ENCODE measurements at regions not wholly inside any gene's neighbourhood (a gene's known extent, or its start where the extent isn't known, plus 50 kb on each side); places are given as distances from the start of the nearest gene placed in this dataset.
"Not testable (repeated sequence)": the region's sequence is repeated elsewhere in the genome, so short reads cannot be mapped to it uniquely, and the experiment has no call there.

- DNase-seq, result no peak
- H3K4me1 Mint-ChIP-seq (ENCODE audit: low read depth), result no peaks in the 10 kb centered on the region
- no peaks in the 10 kb centered on the region for H3K27me3 Mint-ChIP-seq (ENCODE audit: low read depth)
- ATAC-seq, result no peak
- no peak overlapping the region for H3K4me3 Mint-ChIP-seq
- ChIA-PET POLR2A (no interaction called here), CTCF (interaction anchor here (0.6 to 1.3 kb wide), 2 partner anchors 18 to 111 kb away, joined by 3 read pairs; no protein-coding TSS in a partner anchor)
- H3K36me3 Mint-ChIP-seq (ENCODE audit: low read depth), result no peaks in the 10 kb centered on the region
- no peak overlapping the region for H3K27ac Mint-ChIP-seq
- peaks cover 7% of the 10 kb centered on the region for H3K9me3 Mint-ChIP-seq (ENCODE audit: insufficient read depth)
Observed at GRCh38 chr10:109239371-109239770, 683.9 kb downstream of the XPNPEP1 start.

- ChIA-PET POLR2A (no interaction called here), CTCF (no interaction called here)
- ATAC-seq (no peak), DNase-seq (no peak)
- Mint-ChIP-seq H3K36me3 (ENCODE audit: low read depth) (no peaks in the 10 kb centered on the region), H3K4me1 (ENCODE audit: low read depth) (no peaks in the 10 kb centered on the region), H3K9me3 (ENCODE audit: insufficient read depth) (peaks cover 3% of the 10 kb centered on the region), H3K27ac (no peak overlapping the region), H3K27me3 (ENCODE audit: low read depth) (no peaks in the 10 kb centered on the region), H3K4me3 (no peak overlapping the region)
Observed at GRCh38 chr10:109237682-109238081, 685.6 kb downstream of the XPNPEP1 start.

DNA sequence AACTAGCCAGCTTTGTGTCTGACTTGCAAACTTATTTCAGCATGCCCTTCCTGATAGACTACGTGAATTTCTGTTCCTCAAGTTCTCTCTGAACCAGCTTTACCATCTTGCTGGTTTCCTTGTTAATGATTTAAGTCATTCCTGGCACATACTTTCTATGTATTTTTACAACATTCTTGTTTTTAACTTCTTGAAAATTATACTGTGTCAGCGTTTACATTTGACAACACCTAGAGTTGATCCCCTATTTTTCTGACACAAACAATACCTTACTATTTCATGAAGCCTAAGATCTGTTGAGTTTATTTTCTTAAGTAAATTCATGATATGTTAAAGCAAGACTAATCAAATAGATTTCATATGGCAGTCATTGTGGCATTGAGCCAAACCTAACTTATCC lies 686.3 kb downstream of the XPNPEP1 start:
- no peak for ATAC-seq

DNA sequence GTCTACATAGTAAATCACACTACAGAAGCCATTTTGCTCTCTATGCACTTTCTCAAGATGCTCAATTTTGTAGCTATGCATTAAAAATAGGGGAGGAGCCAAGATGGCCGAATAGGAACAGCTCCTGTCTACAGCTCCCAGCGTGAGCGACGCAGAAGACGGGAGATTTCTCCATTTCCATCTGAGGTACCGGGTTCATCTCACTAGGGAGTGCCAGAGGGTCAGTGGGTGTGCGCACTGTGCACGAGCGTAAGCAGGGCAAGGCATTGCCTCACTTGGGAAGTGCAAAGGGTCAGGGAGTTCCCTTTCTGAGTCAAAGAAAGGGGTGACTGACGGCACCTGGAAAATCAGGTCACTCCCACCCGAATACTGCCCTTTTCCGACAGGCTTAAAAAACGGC lies 699.8 kb downstream of the XPNPEP1 start:
- CTCF ChIA-PET; H3K27ac Mint-ChIP-seq; DNase-seq; H3K4me3 Mint-ChIP-seq; ATAC-seq; H3K36me3 Mint-ChIP-seq (ENCODE audit: low read depth); H3K27me3 Mint-ChIP-seq (ENCODE audit: low read depth); POLR2A ChIA-PET; H3K4me1 Mint-ChIP-seq (ENCODE audit: low read depth): not testable (repeated sequence)
- peaks cover 11% of the 10 kb centered on the region for H3K9me3 Mint-ChIP-seq (ENCODE audit: insufficient read depth)

More for the DNA sequence above, 686.3 kb downstream of the XPNPEP1 start:
- H3K4me1 Mint-ChIP-seq (ENCODE audit: low read depth), result no peaks in the 10 kb centered on the region
- H3K9me3 Mint-ChIP-seq (ENCODE audit: insufficient read depth), result peaks cover 3% of the 10 kb centered on the region
- no peaks in the 10 kb centered on the region for H3K27me3 Mint-ChIP-seq (ENCODE audit: low read depth)
- ChIA-PET POLR2A (no interaction called here), CTCF (no interaction called here)
- DNase-seq, result no peak
- H3K27ac Mint-ChIP-seq, result no peak overlapping the region
- no peaks in the 10 kb centered on the region for H3K36me3 Mint-ChIP-seq (ENCODE audit: low read depth)
- no peak overlapping the region for H3K4me3 Mint-ChIP-seq

- CTCF ChIA-PET, result no interaction called here
- ATAC-seq, result no peak
- no peaks in the 10 kb centered on the region for H3K27me3 Mint-ChIP-seq (ENCODE audit: low read depth)
- no peak for DNase-seq
- H3K4me1 Mint-ChIP-seq (ENCODE audit: low read depth), result no peaks in the 10 kb centered on the region
- POLR2A ChIA-PET, result no interaction called here
- no peak overlapping the region for H3K4me3 Mint-ChIP-seq
- H3K36me3 Mint-ChIP-seq (ENCODE audit: low read depth), result no peaks in the 10 kb centered on the region
- H3K27ac Mint-ChIP-seq, result no peak overlapping the region
- H3K9me3 Mint-ChIP-seq (ENCODE audit: insufficient read depth), result peaks cover 11% of the 10 kb centered on the region
Observed at GRCh38 chr10:109219935-109220605, 703.2 kb downstream of the XPNPEP1 start.

DNA sequence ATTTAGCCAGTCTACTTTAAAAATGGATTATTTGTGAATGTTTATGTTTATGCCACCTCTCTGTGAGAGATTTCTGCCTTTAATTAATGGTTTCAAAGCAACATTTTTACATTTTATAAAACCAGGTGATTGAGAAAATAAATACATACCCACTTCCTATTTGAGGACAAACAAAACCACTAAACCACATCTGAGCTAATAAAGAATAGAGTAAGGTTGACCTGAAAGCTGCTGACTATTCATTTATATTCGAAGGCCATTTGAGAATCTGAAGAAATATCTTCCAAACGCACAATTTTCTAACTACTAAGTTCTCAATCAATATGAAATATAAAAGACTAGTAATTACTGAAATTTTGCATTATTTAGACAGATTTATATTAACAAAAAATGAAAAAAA lies 705.1 kb downstream of the XPNPEP1 start:
- H3K27me3 Mint-ChIP-seq (ENCODE audit: low read depth), result no peaks in the 10 kb centered on the region
- DNase-seq, result no peak
- no peaks in the 10 kb centered on the region for H3K4me1 Mint-ChIP-seq (ENCODE audit: low read depth)
- H3K36me3 Mint-ChIP-seq (ENCODE audit: low read depth), result no peaks in the 10 kb centered on the region
- no peak overlapping the region for H3K27ac Mint-ChIP-seq
- ChIA-PET POLR2A (no interaction called here), CTCF (no interaction called here)
- ATAC-seq, result no peak
- peaks cover 8% of the 10 kb centered on the region for H3K9me3 Mint-ChIP-seq (ENCODE audit: insufficient read depth)
- no peak overlapping the region for H3K4me3 Mint-ChIP-seq

DNA sequence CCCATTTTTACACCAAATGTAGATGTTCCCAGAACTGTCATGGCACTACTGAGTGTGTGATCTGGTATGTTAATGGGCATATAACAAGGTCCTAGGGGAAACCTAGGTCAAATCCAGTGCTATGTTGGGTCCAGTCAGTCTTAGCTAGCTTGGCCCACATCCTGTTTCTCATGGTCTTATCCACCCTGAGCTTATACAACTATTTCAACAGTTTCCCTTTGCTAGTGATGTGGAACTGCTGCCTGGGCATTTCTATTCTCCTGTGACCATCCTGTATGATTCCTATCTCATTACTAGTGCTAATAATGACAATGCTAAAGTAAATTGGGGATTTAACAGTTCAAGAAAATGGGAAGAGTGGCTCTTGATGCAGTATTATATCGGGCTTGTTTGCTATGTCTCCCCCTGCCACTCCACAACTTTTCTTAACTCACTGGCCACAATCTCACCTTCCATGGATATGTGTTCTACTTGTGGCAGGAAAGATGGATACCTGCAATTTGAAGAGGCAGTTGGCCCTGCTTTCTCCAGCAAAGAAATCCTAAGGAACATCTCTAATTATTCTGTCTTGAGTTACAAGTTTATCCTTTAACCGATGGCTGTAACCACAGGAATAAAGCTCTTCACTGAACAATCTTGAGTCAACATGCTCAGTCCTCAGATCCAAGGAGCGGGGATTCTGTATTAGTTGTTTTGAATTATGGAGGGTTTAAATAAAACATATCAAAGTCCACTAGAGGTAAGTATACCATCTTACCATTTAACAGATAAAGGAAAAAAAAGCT lies 707.8 kb downstream of the XPNPEP1 start:
- ATAC-seq (no peak), DNase-seq (no peak)
- Mint-ChIP-seq H3K27me3 (ENCODE audit: low read depth) (no peaks in the 10 kb centered on the region), H3K4me3 (no peak overlapping the region), H3K27ac (no peak overlapping the region), H3K36me3 (ENCODE audit: low read depth) (no peaks in the 10 kb centered on the region), H3K9me3 (ENCODE audit: insufficient read depth) (no peaks in the 10 kb centered on the region), H3K4me1 (ENCODE audit: low read depth) (no peaks in the 10 kb centered on the region)
- CTCF ChIA-PET, result no interaction called here
- POLR2A ChIA-PET, result no interaction called here

GRCh38 chr10:109214891-109215290 lies 708.4 kb downstream of the XPNPEP1 start:
- H3K9me3 Mint-ChIP-seq (ENCODE audit: insufficient read depth); H3K36me3 Mint-ChIP-seq (ENCODE audit: low read depth); H3K27me3 Mint-ChIP-seq (ENCODE audit: low read depth); H3K4me1 Mint-ChIP-seq (ENCODE audit: low read depth); H3K27ac Mint-ChIP-seq; ATAC-seq; CTCF ChIA-PET; DNase-seq; H3K4me3 Mint-ChIP-seq; POLR2A ChIA-PET: not testable (repeated sequence)

- Mint-ChIP-seq H3K27ac (no peak overlapping the region), H3K4me1 (ENCODE audit: low read depth) (no peaks in the 10 kb centered on the region), H3K4me3 (no peak overlapping the region), H3K9me3 (ENCODE audit: insufficient read depth) (peaks cover 6% of the 10 kb centered on the region), H3K27me3 (ENCODE audit: low read depth) (no peaks in the 10 kb centered on the region), H3K36me3 (ENCODE audit: low read depth) (no peaks in the 10 kb centered on the region)
- CTCF ChIA-PET, result no interaction called here
- DNase-seq (no peak), ATAC-seq (no peak)
- POLR2A ChIA-PET, result no interaction called here
Observed at GRCh38 chr10:109207361-109207760, 716.0 kb downstream of the XPNPEP1 start.

GRCh38 chr10:109205929-109206585 lies 717.3 kb downstream of the XPNPEP1 start:
- ATAC-seq (no peak), DNase-seq (no peak)
- H3K4me1 Mint-ChIP-seq (ENCODE audit: low read depth), result no peaks in the 10 kb centered on the region
- peaks cover 6% of the 10 kb centered on the region for H3K9me3 Mint-ChIP-seq (ENCODE audit: insufficient read depth)
- POLR2A ChIA-PET, result no interaction called here
- CTCF ChIA-PET, result no interaction called here
- no peak overlapping the region for H3K27ac Mint-ChIP-seq
- no peak overlapping the region for H3K4me3 Mint-ChIP-seq
- no peaks in the 10 kb centered on the region for H3K36me3 Mint-ChIP-seq (ENCODE audit: low read depth)
- H3K27me3 Mint-ChIP-seq (ENCODE audit: low read depth), result no peaks in the 10 kb centered on the region

DNA sequence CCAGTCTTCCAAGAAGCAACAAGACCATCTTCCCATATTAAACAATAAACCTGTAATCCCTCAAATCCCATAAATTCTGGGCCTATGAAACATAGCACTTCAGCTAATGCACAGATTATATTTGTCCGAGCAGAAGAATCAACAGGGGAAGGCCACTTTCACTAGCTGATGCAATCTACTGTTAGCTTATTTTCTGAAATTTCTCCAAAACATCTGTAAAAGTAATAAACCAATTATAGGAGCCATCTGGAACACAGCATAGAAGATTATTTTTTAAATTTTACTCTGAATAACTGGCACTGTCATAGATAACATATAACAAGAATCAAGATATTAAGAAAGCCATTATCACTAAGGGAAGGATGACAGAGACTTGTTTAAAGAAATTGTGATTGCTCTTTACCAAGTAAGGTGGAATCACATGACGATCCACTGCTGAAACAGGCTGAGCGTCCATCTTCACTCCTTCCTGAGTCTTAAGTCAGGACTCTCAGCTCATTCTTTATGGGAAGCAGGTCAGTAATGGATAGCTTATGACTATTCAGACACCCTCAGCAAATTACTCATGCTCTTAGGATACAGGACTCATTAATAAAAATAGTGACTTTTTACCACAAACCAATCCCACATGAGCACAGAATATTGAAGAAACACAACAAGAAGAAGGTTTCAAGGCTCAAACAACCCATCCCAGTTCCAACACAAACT lies 719.5 kb downstream of the XPNPEP1 start:
- ATAC-seq (no peak), DNase-seq (no peak)
- POLR2A ChIA-PET, result no interaction called here
- CTCF ChIA-PET, result interaction anchor here (1.3 kb wide), 1 partner anchor 11 kb away, joined by 3 read pairs; no protein-coding TSS in a partner anchor
- H3K27me3 Mint-ChIP-seq (ENCODE audit: low read depth), result no peaks in the 10 kb centered on the region
- no peaks in the 10 kb centered on the region for H3K36me3 Mint-ChIP-seq (ENCODE audit: low read depth)
- H3K4me3 Mint-ChIP-seq, result no peak overlapping the region
- no peak overlapping the region for H3K27ac Mint-ChIP-seq
- peaks cover 6% of the 10 kb centered on the region for H3K9me3 Mint-ChIP-seq (ENCODE audit: insufficient read depth)
- no peaks in the 10 kb centered on the region for H3K4me1 Mint-ChIP-seq (ENCODE audit: low read depth)

DNA sequence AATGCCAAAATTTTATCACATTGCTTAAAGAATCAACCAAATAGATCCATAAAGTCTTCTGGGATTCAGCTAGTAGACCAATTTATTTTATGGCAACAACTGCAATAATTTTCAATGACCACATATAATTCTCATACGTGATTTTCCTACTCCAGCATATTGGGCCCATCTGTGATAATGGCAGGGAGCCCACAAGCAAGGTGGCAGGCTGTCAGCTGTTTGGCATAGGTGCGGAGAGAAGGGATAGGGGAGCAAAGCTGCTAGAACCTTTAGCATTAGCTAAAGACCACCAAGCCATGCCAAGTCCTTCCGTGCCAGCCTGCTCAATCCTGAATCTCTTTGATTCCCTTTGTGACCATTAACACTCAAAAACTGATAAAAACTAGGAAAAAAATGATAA lies 721.2 kb downstream of the XPNPEP1 start:
- no peaks in the 10 kb centered on the region for H3K4me1 Mint-ChIP-seq (ENCODE audit: low read depth)
- CTCF ChIA-PET, result no interaction called here
- H3K4me3 Mint-ChIP-seq, result no peak overlapping the region
- H3K27me3 Mint-ChIP-seq (ENCODE audit: low read depth), result no peaks in the 10 kb centered on the region
- H3K27ac Mint-ChIP-seq, result no peak overlapping the region
- DNase-seq (no peak), ATAC-seq (no peak)
- no peaks in the 10 kb centered on the region for H3K36me3 Mint-ChIP-seq (ENCODE audit: low read depth)
- H3K9me3 Mint-ChIP-seq (ENCODE audit: insufficient read depth), result peaks cover 11% of the 10 kb centered on the region
- POLR2A ChIA-PET, result no interaction called here

Data from activated CD8-positive, alpha-beta T cell treated with anti-CD3 and anti-CD28 coated beads, Interleukin-2, amount 10 ng/mL, durations not matched to agents 7 days and 5 days (primary cell).